ENCODE measurements at regions not wholly inside any gene's neighbourhood (a gene's known extent, or its start where the extent isn't known, plus 50 kb on each side); places are given as distances from the start of the nearest gene placed in this dataset.

DNA sequence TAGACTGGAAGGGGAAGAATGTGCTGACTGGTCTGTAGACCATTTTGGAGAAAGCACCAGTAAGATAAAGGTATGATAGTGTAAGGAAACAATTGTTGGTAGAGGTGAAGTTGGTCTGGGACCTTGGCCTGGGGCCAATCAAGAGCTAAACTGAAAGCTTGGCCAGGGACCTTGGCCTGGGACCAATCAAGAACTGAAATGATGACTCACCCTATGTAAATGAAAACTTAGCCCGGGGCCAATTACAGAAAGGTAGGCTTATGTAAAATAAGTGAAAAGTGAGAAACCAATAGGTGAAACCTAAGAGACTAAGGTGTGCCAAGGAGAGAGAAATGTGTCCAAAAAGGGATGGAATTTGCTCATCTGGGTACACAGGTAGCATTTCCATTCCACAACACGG, 776.0 kb downstream of the C12orf50 start:
- Histone ChIP-seq H3K4me1 (ENCODE audit: control insufficient read depth, low read depth, low read length) (no peaks in the 10 kb centered on the region), H3K27ac (ENCODE audit: low read depth, low read length) (no peak overlapping the region), H2BK15ac (replicated peaks; ENCODE audit: low read depth) (no peak overlapping the region), H2AK5ac (ENCODE audit: low read length) (no peak overlapping the region), H4K8ac (ENCODE audit: low read depth, low read length) (no peak overlapping the region), H3K9ac (ENCODE audit: low read length) (no peak overlapping the region), H3K36me3 (ENCODE audit: control insufficient read depth, insufficient read depth, low read length) (no peaks in the 10 kb centered on the region), H3K4ac (ENCODE audit: low read depth, low read length) (no peak overlapping the region), H2BK5ac (ENCODE audit: low read length) (no peak overlapping the region), H3K4me2 (ENCODE audit: low read length) (no peak overlapping the region), H2BK120ac (ENCODE audit: low read depth, low read length) (no peak overlapping the region), H3K27me3 (ENCODE audit: insufficient read depth, low read length, poor library complexity) (no peaks in the 10 kb centered on the region), H3K79me2 (ENCODE audit: control insufficient read depth, insufficient read depth, low read length) (no peaks in the 10 kb centered on the region), H3K18ac (ENCODE audit: low read length) (no peak overlapping the region), H3K79me1 (ENCODE audit: low read length) (no peaks in the 10 kb centered on the region), H3K56ac (ENCODE audit: low read length) (no peak overlapping the region), H3K23ac (ENCODE audit: low read length) (no peak overlapping the region), H4K5ac (ENCODE audit: low read length) (no peak overlapping the region), H3K4me3 (ENCODE audit: low read length) (no peak overlapping the region)
- peak; percentile 19 for DNase-seq
- WGBS (ENCODE audit: extremely low coverage, insufficient coverage, low lambda C conversion rate) = no CpG with 5 or more reads among the region's 2 CpGs

GRCh38 chr12:87246726-87247125, 782.5 kb downstream of the C12orf50 start:
- H3K18ac ChIP-seq (ENCODE audit: low read length) = no peak overlapping the region
- H3K4me1 ChIP-seq (ENCODE audit: control insufficient read depth, low read depth, low read length) = no peaks in the 10 kb centered on the region
- H4K8ac ChIP-seq (ENCODE audit: low read depth, low read length) = no peak overlapping the region
- H4K5ac ChIP-seq (ENCODE audit: low read length) = no peak overlapping the region
- H3K9ac ChIP-seq (ENCODE audit: low read length) = no peak overlapping the region
- H3K56ac ChIP-seq (ENCODE audit: low read length) = no peak overlapping the region
- H3K4me3 ChIP-seq (ENCODE audit: low read length) = no peak overlapping the region
- no peak for DNase-seq
- no peak overlapping the region for H3K4me2 ChIP-seq (ENCODE audit: low read length)
- H3K79me2 ChIP-seq (ENCODE audit: control insufficient read depth, insufficient read depth, low read length) = no peaks in the 10 kb centered on the region
- H3K36me3 ChIP-seq (ENCODE audit: control insufficient read depth, insufficient read depth, low read length) = no peaks in the 10 kb centered on the region
- no peak overlapping the region for H3K23ac ChIP-seq (ENCODE audit: low read length)
- H3K27ac ChIP-seq (ENCODE audit: low read depth, low read length) = no peak overlapping the region
- H3K4ac ChIP-seq (ENCODE audit: low read depth, low read length) = no peak overlapping the region
- H3K79me1 ChIP-seq (ENCODE audit: low read length) = no peaks in the 10 kb centered on the region
- H2BK15ac ChIP-seq (replicated peaks; ENCODE audit: low read depth) = no peak overlapping the region
- H3K27me3 ChIP-seq (ENCODE audit: insufficient read depth, low read length, poor library complexity) = no peaks in the 10 kb centered on the region
- no peak overlapping the region for H2AK5ac ChIP-seq (ENCODE audit: low read length)
- no peak overlapping the region for H2BK120ac ChIP-seq (ENCODE audit: low read depth, low read length)
- H2BK5ac ChIP-seq (ENCODE audit: low read length) = no peak overlapping the region
- WGBS (ENCODE audit: extremely low coverage, insufficient coverage, low lambda C conversion rate) = no CpG with 5 or more reads among the region's 1 CpG

GRCh38 chr12:87238466-87238865, 790.7 kb downstream of the C12orf50 start:
- Histone ChIP-seq H3K79me1 (ENCODE audit: low read length) (no peaks in the 10 kb centered on the region), H3K4me1 (ENCODE audit: control insufficient read depth, low read depth, low read length) (no peaks in the 10 kb centered on the region), H3K27me3 (ENCODE audit: insufficient read depth, low read length, poor library complexity) (no peaks in the 10 kb centered on the region), H4K8ac (ENCODE audit: low read depth, low read length) (no peak overlapping the region), H3K4me3 (ENCODE audit: low read length) (no peak overlapping the region), H4K5ac (ENCODE audit: low read length) (no peak overlapping the region), H3K9ac (ENCODE audit: low read length) (no peak overlapping the region), H3K36me3 (ENCODE audit: control insufficient read depth, insufficient read depth, low read length) (no peaks in the 10 kb centered on the region), H2AK5ac (ENCODE audit: low read length) (no peak overlapping the region), H2BK5ac (ENCODE audit: low read length) (no peak overlapping the region), H3K23ac (ENCODE audit: low read length) (no peak overlapping the region), H3K18ac (ENCODE audit: low read length) (no peak overlapping the region), H3K4ac (ENCODE audit: low read depth, low read length) (no peak overlapping the region), H3K79me2 (ENCODE audit: control insufficient read depth, insufficient read depth, low read length) (no peaks in the 10 kb centered on the region), H3K27ac (ENCODE audit: low read depth, low read length) (no peak overlapping the region), H2BK15ac (replicated peaks; ENCODE audit: low read depth) (no peak overlapping the region), H3K4me2 (ENCODE audit: low read length) (no peak overlapping the region), H3K56ac (ENCODE audit: low read length) (no peak overlapping the region), H2BK120ac (ENCODE audit: low read depth, low read length) (no peak overlapping the region)
- WGBS (ENCODE audit: extremely low coverage, insufficient coverage, low lambda C conversion rate) = no CpG with 5 or more reads among the region's 1 CpG
- peak; percentile 92 for DNase-seq

DNA sequence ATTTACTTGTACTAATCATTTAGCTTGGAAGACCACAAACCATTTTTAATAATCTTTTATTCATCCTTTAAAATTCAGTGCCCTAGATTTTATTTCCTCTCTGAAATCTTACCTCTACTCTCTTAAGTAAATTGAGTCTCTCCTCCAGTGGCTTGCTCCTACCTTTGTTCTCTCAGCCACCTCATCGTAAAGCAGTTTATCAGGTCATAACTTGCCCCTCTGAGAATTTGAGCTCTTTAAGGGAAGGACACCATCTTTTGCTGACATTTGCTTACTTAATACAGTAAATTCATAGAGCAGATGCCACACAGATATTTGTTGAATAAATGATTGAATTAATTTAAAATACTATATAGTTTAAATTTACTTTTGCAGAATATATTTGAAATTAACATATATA, 794.3 kb downstream of the C12orf50 start:
- Histone ChIP-seq H3K4me1 (ENCODE audit: control insufficient read depth, low read depth, low read length) (peaks cover 2% of the 10 kb centered on the region), H3K18ac (ENCODE audit: low read length) (no peak overlapping the region), H3K56ac (ENCODE audit: low read length) (no peak overlapping the region), H3K79me1 (ENCODE audit: low read length) (no peaks in the 10 kb centered on the region), H3K4ac (ENCODE audit: low read depth, low read length) (no peak overlapping the region), H2AK5ac (ENCODE audit: low read length) (no peak overlapping the region), H3K36me3 (ENCODE audit: control insufficient read depth, insufficient read depth, low read length) (no peaks in the 10 kb centered on the region), H2BK120ac (ENCODE audit: low read depth, low read length) (no peak overlapping the region), H3K79me2 (ENCODE audit: control insufficient read depth, insufficient read depth, low read length) (no peaks in the 10 kb centered on the region), H3K27ac (ENCODE audit: low read depth, low read length) (no peak overlapping the region), H2BK5ac (ENCODE audit: low read length) (no peak overlapping the region), H4K5ac (ENCODE audit: low read length) (no peak overlapping the region), H3K9ac (ENCODE audit: low read length) (no peak overlapping the region), H3K4me3 (ENCODE audit: low read length) (no peak overlapping the region), H3K27me3 (ENCODE audit: insufficient read depth, low read length, poor library complexity) (no peaks in the 10 kb centered on the region), H3K23ac (ENCODE audit: low read length) (no peak overlapping the region), H3K4me2 (ENCODE audit: low read length) (no peak overlapping the region), H4K8ac (ENCODE audit: low read depth, low read length) (no peak overlapping the region), H2BK15ac (replicated peaks; ENCODE audit: low read depth) (no peak overlapping the region)
- no peak for DNase-seq
- no CpG with 5 or more reads among the region's 1 CpG for WGBS (ENCODE audit: extremely low coverage, insufficient coverage, low lambda C conversion rate)

- Histone ChIP-seq H3K18ac (ENCODE audit: low read length) (no peak overlapping the region), H3K4me3 (ENCODE audit: low read length) (no peak overlapping the region), H3K4me1 (ENCODE audit: control insufficient read depth, low read depth, low read length) (peaks cover 2% of the 10 kb centered on the region), H3K79me2 (ENCODE audit: control insufficient read depth, insufficient read depth, low read length) (no peaks in the 10 kb centered on the region), H2BK15ac (replicated peaks; ENCODE audit: low read depth) (no peak overlapping the region), H3K36me3 (ENCODE audit: control insufficient read depth, insufficient read depth, low read length) (no peaks in the 10 kb centered on the region), H3K27me3 (ENCODE audit: insufficient read depth, low read length, poor library complexity) (no peaks in the 10 kb centered on the region), H3K4me2 (ENCODE audit: low read length) (no peak overlapping the region), H2BK120ac (ENCODE audit: low read depth, low read length) (no peak overlapping the region), H3K79me1 (ENCODE audit: low read length) (no peaks in the 10 kb centered on the region), H3K56ac (ENCODE audit: low read length) (no peak overlapping the region), H3K27ac (ENCODE audit: low read depth, low read length) (no peak overlapping the region), H3K9ac (ENCODE audit: low read length) (no peak overlapping the region), H4K8ac (ENCODE audit: low read depth, low read length) (no peak overlapping the region), H4K5ac (ENCODE audit: low read length) (no peak overlapping the region), H3K23ac (ENCODE audit: low read length) (no peak overlapping the region), H2AK5ac (ENCODE audit: low read length) (no peak overlapping the region), H2BK5ac (ENCODE audit: low read length) (no peak overlapping the region), H3K4ac (ENCODE audit: low read depth, low read length) (no peak overlapping the region)
- no peak for DNase-seq
- WGBS (ENCODE audit: extremely low coverage, insufficient coverage, low lambda C conversion rate) = no CpG with 5 or more reads among the region's 1 CpG
Measured at GRCh38 chr12:87233671-87234070, 795.5 kb downstream of the C12orf50 start.

DNA sequence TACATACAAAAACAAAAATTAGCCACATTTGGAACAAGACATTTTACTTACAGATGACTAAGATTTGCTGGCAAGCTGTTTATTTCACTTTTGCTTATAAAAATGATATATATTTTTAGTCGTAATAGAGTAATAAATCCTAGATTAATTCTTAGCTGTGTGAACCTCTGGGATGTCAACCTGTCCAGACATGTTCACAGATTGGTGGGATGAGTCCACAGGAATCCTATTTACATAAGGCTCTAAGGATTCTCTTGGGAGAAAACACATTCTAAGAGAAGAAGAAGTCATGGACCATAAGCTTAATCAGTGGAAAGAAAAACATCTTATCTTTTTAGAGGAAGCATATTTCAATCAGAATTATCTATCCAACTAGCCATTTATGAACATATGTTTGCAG, 797.4 kb downstream of the C12orf50 start:
- H3K23ac ChIP-seq (ENCODE audit: low read length) = no peak overlapping the region
- DNase-seq = no peak
- no peaks in the 10 kb centered on the region for H3K27me3 ChIP-seq (ENCODE audit: insufficient read depth, low read length, poor library complexity)
- H2BK15ac ChIP-seq (replicated peaks; ENCODE audit: low read depth) = no peak overlapping the region
- no peak overlapping the region for H3K9ac ChIP-seq (ENCODE audit: low read length)
- H3K36me3 ChIP-seq (ENCODE audit: control insufficient read depth, insufficient read depth, low read length) = no peaks in the 10 kb centered on the region
- H3K27ac ChIP-seq (ENCODE audit: low read depth, low read length) = no peak overlapping the region
- no peaks in the 10 kb centered on the region for H3K79me2 ChIP-seq (ENCODE audit: control insufficient read depth, insufficient read depth, low read length)
- H2BK5ac ChIP-seq (ENCODE audit: low read length) = no peak overlapping the region
- no peak overlapping the region for H3K4me2 ChIP-seq (ENCODE audit: low read length)
- no peaks in the 10 kb centered on the region for H3K79me1 ChIP-seq (ENCODE audit: low read length)
- no CpG with 5 or more reads among the region's 1 CpG for WGBS (ENCODE audit: extremely low coverage, insufficient coverage, low lambda C conversion rate)
- no peak overlapping the region for H2BK120ac ChIP-seq (ENCODE audit: low read depth, low read length)
- no peak overlapping the region for H3K18ac ChIP-seq (ENCODE audit: low read length)
- H3K4me1 ChIP-seq (ENCODE audit: control insufficient read depth, low read depth, low read length) = peaks cover 2% of the 10 kb centered on the region
- no peak overlapping the region for H3K4me3 ChIP-seq (ENCODE audit: low read length)
- H3K56ac ChIP-seq (ENCODE audit: low read length) = no peak overlapping the region
- H2AK5ac ChIP-seq (ENCODE audit: low read length) = no peak overlapping the region
- H4K5ac ChIP-seq (ENCODE audit: low read length) = no peak overlapping the region
- no peak overlapping the region for H4K8ac ChIP-seq (ENCODE audit: low read depth, low read length)
- no peak overlapping the region for H3K4ac ChIP-seq (ENCODE audit: low read depth, low read length)

All from mesendoderm (in vitro differentiated cells).